Muscle of leg (tissue), 3 donors: ENCODE measurements at regions not wholly inside any gene's neighbourhood (a gene's known extent, or its start where the extent isn't known, plus 50 kb on each side); places are given as distances from the start of the nearest gene placed in this dataset.
"Not testable (repeated sequence)": the region's sequence is repeated elsewhere in the genome, so short reads cannot be mapped to it uniquely, and the experiment has no call there.

ENCODE experiments used
- DNase-seq: peaks from one replicate; pipeline ENCODE4 v3.0.0; 2013
- H3K27ac ChIP-seq: one replicate; pipeline ENCODE4 v1.5.1; 2013; ENCODE audit warnings: mild to moderate bottlenecking, low read length, control low read depth
- H3K27me3 ChIP-seq: one replicate; pipeline ENCODE4 v1.6.1; 2013; ENCODE audit warnings: low read length; ENCODE audit not compliant: control insufficient read depth, insufficient read depth
- H3K36me3 ChIP-seq: one replicate; pipeline ENCODE4 v1.6.1; 2013; ENCODE audit warnings: low read length; ENCODE audit not compliant: control insufficient read depth, insufficient read depth
- H3K4me1 ChIP-seq: one replicate; pipeline ENCODE4 v1.6.1; 2013; ENCODE audit warnings: low read length; ENCODE audit not compliant: control insufficient read depth, insufficient read depth
- H3K4me3 ChIP-seq: one replicate; pipeline ENCODE4 v1.5.1; 2013; ENCODE audit warnings: low read length, control low read depth
- H3K9me3 ChIP-seq: replicated peaks from 2 replicates; pipeline ENCODE4 v1.6.1; 2013; ENCODE audit warnings: low read depth, low read length; ENCODE audit not compliant: control insufficient read depth
- WGBS: methylation state at CpG from one replicate; pipeline ENCODE4 v1.1.5; 2013; ENCODE audit warnings: missing lambda C conversion rate; ENCODE audit not compliant: insufficient coverage; 5-methylcytosine and 5-hydroxymethylcytosine counted together

GRCh38 chr2:11900891-11901290, 154.5 kb downstream of the LPIN1 start:
- H3K4me3 ChIP-seq, H3K4me1 ChIP-seq, H3K27me3 ChIP-seq, H3K9me3 ChIP-seq, DNase-seq, H3K36me3 ChIP-seq, H3K27ac ChIP-seq: not testable (repeated sequence)
- 86% methylated on average over 1 of the region's 4 CpGs for WGBS

- Histone ChIP-seq H3K27me3 (no peaks in the 10 kb centered on the region), H3K4me3 (no peak overlapping the region), H3K27ac (no peak overlapping the region), H3K9me3 (no peaks in the 10 kb centered on the region), H3K36me3 (no peaks in the 10 kb centered on the region), H3K4me1 (peaks cover 4% of the 10 kb centered on the region)
- WGBS, result 90% methylated on average over 11 of the region's 16 CpGs
- DNase-seq, result no peak
These were observed 155.1 kb downstream of the LPIN1 start for GRCh38 chr2:11901351-11902069.

- Histone ChIP-seq H3K27me3 (no peaks in the 10 kb centered on the region), H3K36me3 (no peaks in the 10 kb centered on the region), H3K9me3 (peaks cover 2% of the 10 kb centered on the region), H3K4me3 (no peak overlapping the region), H3K27ac (no peak overlapping the region), H3K4me1 (peaks cover 4% of the 10 kb centered on the region)
- no peak for DNase-seq
- 78% methylated on average over 2 of the region's 4 CpGs for WGBS
These were observed 156.7 kb downstream of the LPIN1 start for GRCh38 chr2:11903085-11903606.

DNA sequence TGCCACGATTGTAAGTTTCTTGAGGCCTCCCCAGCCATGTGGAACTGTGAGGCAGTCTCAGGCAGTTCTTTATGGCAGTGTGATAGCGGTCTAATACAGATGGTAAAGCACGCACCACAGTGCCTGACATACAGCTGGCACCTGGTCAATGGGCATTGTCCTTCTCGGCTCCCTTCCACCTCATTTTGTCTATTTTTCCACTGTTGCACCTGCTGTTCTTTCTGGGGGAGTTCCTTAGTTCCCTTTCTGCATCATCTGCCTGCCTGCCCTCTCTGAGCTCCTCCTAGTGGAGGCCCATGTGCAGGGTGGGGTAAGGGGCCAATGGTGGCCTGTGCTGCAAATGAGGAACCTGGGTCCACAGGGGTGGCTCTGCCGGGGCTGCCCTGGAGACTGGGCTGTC, 157.6 kb downstream of the LPIN1 start:
- Histone ChIP-seq H3K4me1 (peaks cover 4% of the 10 kb centered on the region), H3K27me3 (no peaks in the 10 kb centered on the region), H3K36me3 (no peaks in the 10 kb centered on the region), H3K4me3 (no peak overlapping the region), H3K9me3 (peaks cover 2% of the 10 kb centered on the region), H3K27ac (no peak overlapping the region)
- no peak for DNase-seq
- whole genome bisulfite sequencing, result 50% methylated on average over 2 of the region's 5 CpGs

DNA sequence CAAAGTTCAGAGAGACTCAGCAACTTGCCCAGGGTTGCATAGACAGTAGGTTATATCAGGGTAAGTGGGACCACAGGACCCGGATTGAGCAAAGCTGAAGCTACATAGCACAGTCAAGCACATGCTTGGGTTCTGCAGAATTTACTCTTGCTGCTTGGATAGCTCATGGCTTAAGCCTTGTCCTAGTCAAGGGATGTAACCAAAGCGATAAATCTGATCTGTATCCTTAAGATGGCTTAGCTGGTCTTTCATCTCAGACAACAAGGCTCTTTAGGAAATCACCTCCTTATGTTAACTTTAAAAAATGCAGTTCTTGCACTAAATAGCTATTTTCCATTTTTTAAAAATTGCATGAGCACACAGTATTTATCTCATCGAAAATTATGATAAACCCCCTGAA, 158.5 kb downstream of the LPIN1 start:
- H3K4me3 ChIP-seq, result no peak overlapping the region
- WGBS, result 8% methylated on average over 2 of the region's 3 CpGs

DNA sequence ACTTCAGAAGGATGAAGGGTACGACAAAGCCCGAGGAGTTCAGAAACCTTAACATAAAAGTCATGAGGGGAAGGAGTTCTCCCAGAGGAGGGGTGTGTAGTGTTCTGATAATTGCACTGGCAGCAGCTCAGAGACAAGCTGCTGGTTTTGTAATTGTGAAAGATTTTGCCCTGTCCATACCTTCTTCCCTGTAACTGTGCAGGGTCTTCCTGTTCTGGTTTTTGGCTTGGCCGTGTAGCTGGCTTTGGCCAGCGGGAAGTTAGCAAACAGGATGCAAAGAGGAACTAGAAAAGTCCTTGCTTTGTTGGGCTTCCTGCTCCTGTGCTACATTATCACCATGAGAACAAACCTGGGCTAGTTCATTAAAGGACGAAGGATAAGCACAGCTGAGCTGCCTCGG, 160.8 kb downstream of the LPIN1 start:
- Histone ChIP-seq H3K27me3 (no peaks in the 10 kb centered on the region), H3K4me3 (no peak overlapping the region), H3K36me3 (no peaks in the 10 kb centered on the region), H3K9me3 (peaks cover 2% of the 10 kb centered on the region), H3K27ac (no peak overlapping the region), H3K4me1 (no peaks in the 10 kb centered on the region)
- DNase-seq, result peak; percentile 16
- 83% methylated on average over 3 of the region's 6 CpGs for WGBS

More for the DNA sequence above, 158.5 kb downstream of the LPIN1 start:
- no peaks in the 10 kb centered on the region for H3K36me3 ChIP-seq
- H3K27ac ChIP-seq, result no peak overlapping the region
- no peak for DNase-seq
- no peaks in the 10 kb centered on the region for H3K27me3 ChIP-seq
- peaks cover 2% of the 10 kb centered on the region for H3K9me3 ChIP-seq
- peaks cover 3% of the 10 kb centered on the region for H3K4me1 ChIP-seq

DNA sequence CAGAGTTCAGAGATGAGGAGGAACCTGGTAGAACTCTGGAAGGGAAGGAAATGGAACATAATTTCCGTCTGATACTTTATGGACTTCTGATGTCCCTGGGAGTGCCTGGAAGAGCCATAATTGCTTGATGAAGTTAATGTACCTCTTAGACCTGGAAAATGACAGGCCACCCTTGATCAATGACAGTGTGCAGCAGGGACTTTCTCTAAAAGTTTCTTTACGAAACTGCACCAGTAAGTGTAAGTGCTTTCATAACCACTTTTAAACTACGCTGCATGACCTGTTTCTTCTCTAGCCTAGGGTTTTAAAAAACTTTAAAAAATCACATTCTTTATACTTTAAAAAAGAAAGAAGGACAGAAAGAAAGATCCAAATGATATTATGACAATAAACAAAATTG, 164.5 kb downstream of the LPIN1 start:
- H3K4me3 ChIP-seq, result no peak overlapping the region
- WGBS, result 67% methylated on average over 1 of the region's 3 CpGs
- no peaks in the 10 kb centered on the region for H3K27me3 ChIP-seq
- peaks cover 5% of the 10 kb centered on the region for H3K9me3 ChIP-seq
- peaks cover 17% of the 10 kb centered on the region for H3K4me1 ChIP-seq
- DNase-seq, result no peak
- no peak overlapping the region for H3K27ac ChIP-seq
- H3K36me3 ChIP-seq, result no peaks in the 10 kb centered on the region

DNA sequence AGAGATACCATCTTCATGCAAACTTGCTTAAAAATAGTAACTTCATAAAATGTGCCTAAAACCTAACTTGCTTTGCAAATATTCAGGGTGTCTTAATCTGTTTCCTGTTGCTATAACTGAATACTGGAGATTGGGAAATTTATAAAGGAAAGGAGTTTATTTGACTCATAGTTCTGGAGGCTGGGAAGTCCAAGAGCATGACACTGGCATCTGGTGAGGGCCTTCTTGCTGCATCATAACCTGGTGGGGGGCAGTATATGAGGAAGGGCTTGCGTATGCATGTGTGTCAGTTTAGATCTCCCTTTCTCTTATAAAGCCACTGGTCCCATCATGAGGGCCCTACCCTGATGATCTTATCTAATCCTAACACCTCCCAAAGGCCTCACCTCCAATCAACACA, 166.5 kb downstream of the LPIN1 start:
- H3K9me3 ChIP-seq, result peaks cover 3% of the 10 kb centered on the region
- no peak for DNase-seq
- H3K4me1 ChIP-seq, result peaks cover 20% of the 10 kb centered on the region
- no CpG with 5 or more reads among the region's 1 CpG for WGBS
- no peaks in the 10 kb centered on the region for H3K36me3 ChIP-seq
- H3K27ac ChIP-seq, result no peak overlapping the region
- no peak overlapping the region for H3K4me3 ChIP-seq
- H3K27me3 ChIP-seq, result no peaks in the 10 kb centered on the region

DNA sequence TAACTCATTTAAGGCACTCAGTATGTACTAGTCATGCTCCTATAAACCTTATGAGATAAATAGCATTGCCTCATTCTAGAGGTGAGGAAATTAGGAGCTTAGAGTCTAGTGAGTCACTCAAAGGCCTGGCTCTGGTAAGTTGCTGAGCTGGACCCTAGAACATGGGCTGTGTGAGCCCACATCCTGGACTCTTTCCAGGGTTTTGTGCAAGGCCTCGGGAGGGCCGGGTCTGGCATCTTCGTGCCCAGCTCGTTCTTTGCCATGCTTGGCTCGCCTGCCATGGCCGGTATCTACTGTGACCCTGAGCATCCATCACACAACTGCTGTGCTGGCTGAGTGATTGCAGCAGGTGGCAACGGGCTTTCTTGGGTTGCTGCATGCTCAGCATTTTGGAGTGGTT, 168.0 kb downstream of the LPIN1 start:
- no peaks in the 10 kb centered on the region for H3K27me3 ChIP-seq
- H3K27ac ChIP-seq, result peak overlapping the region; percentile 56
- peaks cover 20% of the 10 kb centered on the region for H3K4me1 ChIP-seq
- H3K4me3 ChIP-seq, result no peak overlapping the region
- no peaks in the 10 kb centered on the region for H3K36me3 ChIP-seq
- 100% methylated on average over 4 of the region's 7 CpGs for WGBS
- peak; percentile 81 for DNase-seq
- H3K9me3 ChIP-seq, result peaks cover 3% of the 10 kb centered on the region

GRCh38 chr2:11915650-11916049, 169.2 kb downstream of the LPIN1 start:
- no peak overlapping the region for H3K4me3 ChIP-seq
- H3K27me3 ChIP-seq, result no peaks in the 10 kb centered on the region
- no CpG with 5 or more reads among the region's 4 CpGs for WGBS
- H3K4me1 ChIP-seq, result peaks cover 20% of the 10 kb centered on the region
- H3K27ac ChIP-seq, result no peak overlapping the region
- DNase-seq, result no peak
- peaks cover 3% of the 10 kb centered on the region for H3K9me3 ChIP-seq
- H3K36me3 ChIP-seq, result no peaks in the 10 kb centered on the region
